SK-N-SH (cell line): ENCODE measurements at regions not wholly inside any gene's neighbourhood (a gene's known extent, or its start where the extent isn't known, plus 50 kb on each side); places are given as distances from the start of the nearest gene placed in this dataset.
A peak's percentile ranks its signal among the peaks of the same experiment; 100 is the strongest.
"Not testable (repeated sequence)": the region's sequence is repeated elsewhere in the genome, so short reads cannot be mapped to it uniquely, and the experiment has no call there.

ENCODE experiments used
- CTCF ChIA-PET: fragments of 300-600, 350-600 bp; formaldehyde crosslinking; extraction: SDS; loops from one replicate; lab custom pipeline; 2021; lab: Yijun Ruan, JAX
- POLR2A ChIA-PET: fragments of 350-600 bp; sonication (Branson Sonifier 250); formaldehyde crosslinking; extraction: SDS; loops from one replicate; lab custom pipeline; 2020; ENCODE audit warnings: antibody characterized with exemption, inconsistent platforms; lab: Yijun Ruan, JAX
- DNase-seq: peaks from one replicate; pipeline ENCODE4 v3.0.0; 2012
- H2AFZ ChIP-seq: fragments of 200-600 bp; sonication (generic); 2 replicates; pipeline ENCODE4 v1.8.1; 2016; ENCODE audit warnings: antibody characterized with exemption, mild to moderate bottlenecking, low read depth
- H3F3A ChIP-seq: fragments of 200-600 bp; sonication (generic); replicated peaks from 2 replicates; pipeline ENCODE3; 2016; ENCODE audit warnings: antibody characterized with exemption, mild to moderate bottlenecking; ENCODE audit not compliant: insufficient read depth
- H3K27ac ChIP-seq, 2 experiments: fragments of 200-500 bp in 1 of 2; fragments of 200-600 bp in 1 of 2; sonication (Bioruptor generic) in 1 of 2; sonication (generic), shearing (Covaris generic) in 1 of 2; 2 replicates each; pipeline versions ENCODE4 v1.5.1 to v1.6.1; 2014 to 2016; ENCODE audit warnings: low read depth in 2 of 2, inconsistent platforms in 1 of 2, low read length in 1 of 2, mild to moderate bottlenecking in 1 of 2, mixed read lengths in 1 of 2
- H3K27me3 ChIP-seq: fragments of 200-600 bp; sonication (generic), shearing (Covaris generic); 2 replicates; pipeline ENCODE4 v1.6.1; 2016; ENCODE audit warnings: mixed run types; ENCODE audit not compliant: insufficient read depth
- H3K36me3 ChIP-seq, 2 experiments: fragments of 200-500 bp in 1 of 2; fragments of 200-600 bp in 1 of 2; sonication (Bioruptor generic) in 1 of 2; sonication (generic) in 1 of 2; replicated peaks in 1 of 2; 2 replicates each; pipeline versions ENCODE3 to v1.5.1; 2014 to 2016; ENCODE audit warnings: low read length in 1 of 2, mild to moderate bottlenecking in 1 of 2; ENCODE audit not compliant: insufficient read depth in 2 of 2, control insufficient read depth in 1 of 2
- H3K4me1 ChIP-seq, 2 experiments: fragments of 200-500 bp in 1 of 2; fragments of 200-600 bp in 1 of 2; sonication (Bioruptor generic) in 1 of 2; sonication (generic), shearing (Covaris generic) in 1 of 2; 2 replicates each; pipeline versions ENCODE4 v1.5.1 to v1.6.1; 2014 to 2016; ENCODE audit warnings: low read depth in 1 of 2, low read length in 1 of 2, mixed run types in 1 of 2; ENCODE audit not compliant: insufficient read depth in 2 of 2, control insufficient read depth in 1 of 2
- H3K4me2 ChIP-seq: fragments of 200-600 bp; sonication (generic), shearing (Covaris generic); 2 replicates; pipeline ENCODE4 v1.6.1; 2017; ENCODE audit warnings: mixed run types
- H3K4me3 ChIP-seq, 2 experiments: fragments of 200-500 bp in 1 of 2; fragments of 200-600 bp in 1 of 2; sonication (Bioruptor generic) in 1 of 2; sonication (generic), shearing (Covaris generic) in 1 of 2; 2 replicates each; pipeline versions ENCODE4 v1.5.1 to v1.8.1; 2014 to 2016; ENCODE audit warnings: low read depth in 2 of 2, inconsistent platforms in 1 of 2, low read length in 1 of 2, mild to moderate bottlenecking in 1 of 2, mixed read lengths in 1 of 2, moderate library complexity in 1 of 2
- H3K79me2 ChIP-seq: fragments of 200-600 bp; sonication (generic); 2 replicates; pipeline ENCODE4 v1.8.1; 2017; ENCODE audit warnings: mild to moderate bottlenecking; ENCODE audit not compliant: insufficient read depth
- H3K9ac ChIP-seq: fragments of 200-600 bp; sonication (generic); 2 replicates; pipeline ENCODE4 v1.6.1; 2017; ENCODE audit warnings: mixed run types
- H3K9me2 ChIP-seq: fragments of 200-600 bp; sonication (generic); 2 replicates; pipeline ENCODE4 v1.6.1; 2017; ENCODE audit warnings: mixed run types
- H3K9me3 ChIP-seq: fragments of 200-600 bp; sonication (generic); 2 replicates; pipeline ENCODE4 v1.6.1; 2017; ENCODE audit warnings: mixed run types, mild to moderate bottlenecking, moderate library complexity
- H4K20me1 ChIP-seq: fragments of 200-600 bp; sonication (generic); 2 replicates; pipeline ENCODE4 v1.6.1; 2017; ENCODE audit warnings: mild to moderate bottlenecking, mixed run types; ENCODE audit not compliant: insufficient read depth
- CTCF ChIP-seq: fragments of 200-600 bp; sonication (generic); IDR thresholded peaks from 2 replicates; pipeline ENCODE4 v1.6.1; 2017; ENCODE audit warnings: antibody characterized with exemption, mild to moderate bottlenecking, moderate library complexity
- EP300 ChIP-seq, 2 experiments: IDR thresholded peaks; 2 replicates each; pipeline versions ENCODE4 v1.4.0 to v1.6.1; 2012; ENCODE audit warnings: borderline replicate concordance in 1 of 2, low read depth in 1 of 2, low read length in 1 of 2
- GABPA ChIP-seq: IDR thresholded peaks from 2 replicates; pipeline ENCODE4 v1.4.0; 2012; ENCODE audit warnings: low read depth, mild to moderate bottlenecking
- MXI1 ChIP-seq: IDR thresholded peaks from 2 replicates; pipeline ENCODE4 v1.6.1; 2012; ENCODE audit warnings: mild to moderate bottlenecking, low read depth, low read length, improper control_type of control experiment
- RAD21 ChIP-seq: IDR thresholded peaks from 2 replicates; pipeline ENCODE4 v1.6.1; 2012; ENCODE audit warnings: mild to moderate bottlenecking, low read length
- RFX5 ChIP-seq: IDR thresholded peaks from 2 replicates; pipeline ENCODE4 v1.6.1; 2012; ENCODE audit warnings: mild to moderate bottlenecking, improper control_type of control experiment, low read length
- SMC3 ChIP-seq: IDR thresholded peaks from 2 replicates; pipeline ENCODE4 v1.6.1; 2012; ENCODE audit warnings: low read depth, low read length, improper control_type of control experiment
- TEAD4 ChIP-seq: IDR thresholded peaks from 2 replicates; pipeline ENCODE4 v1.4.0; 2012; ENCODE audit warnings: mild to moderate bottlenecking, borderline replicate concordance; ENCODE audit not compliant: insufficient read depth
- USF2 ChIP-seq: fragments of 150-350 bp; IDR thresholded peaks from 2 replicates; pipeline ENCODE4 v1.6.1; 2017; ENCODE audit warnings: antibody characterized with exemption, low read length, low read depth, borderline replicate concordance
- YY1 ChIP-seq: IDR thresholded peaks from 2 replicates; pipeline ENCODE4 v1.4.0; 2012; ENCODE audit warnings: low read depth, mild to moderate bottlenecking
- WGBS: methylation state at CpG from one replicate; pipeline ENCODE4 v1.1.6; 2017; ENCODE audit warnings: low lambda C conversion rate; 5-methylcytosine and 5-hydroxymethylcytosine counted together

GRCh38 chr7:120079704-120080103, 193.3 kb upstream of the KCND2 start:
- POLR2A ChIA-PET: no interaction called here
- no peaks in the 10 kb centered on the region for H3K9me3 ChIP-seq

GRCh38 chr7:120086468-120086867, 186.5 kb upstream of the KCND2 start:
- H3K9me2 ChIP-seq, POLR2A ChIA-PET, H4K20me1 ChIP-seq, H3K9me3 ChIP-seq, H2AFZ ChIP-seq, H3K36me3 ChIP-seq, H3K27ac ChIP-seq, DNase-seq, H3K4me1 ChIP-seq, CTCF ChIA-PET, H3K4me2 ChIP-seq, H3K9ac ChIP-seq, H3K79me2 ChIP-seq, H3K4me3 ChIP-seq, H3F3A ChIP-seq: not testable (repeated sequence)
- H3K27me3 ChIP-seq: peaks cover 11% of the 10 kb centered on the region
- 25% methylated on average over 16 of the region's 16 CpGs for WGBS

More at GRCh38 chr7:120079704-120080103, 193.3 kb upstream of the KCND2 start:
- Histone ChIP-seq H3K27me3 (peaks cover 6% of the 10 kb centered on the region; the same call in 1 of the 2 replicates), H3K4me2 (no peak overlapping the region), H4K20me1 (no peaks in the 10 kb centered on the region), H3K4me1 (no peaks in the 10 kb centered on the region), H3F3A (no peaks in the 10 kb centered on the region), H3K9me2 (peaks cover 3% of the 10 kb centered on the region; the same call in 1 of the 2 replicates), H3K9ac (no peak overlapping the region), H2AFZ (no peak overlapping the region), H3K36me3 (no peaks in the 10 kb centered on the region), H3K27ac (no peak overlapping the region), H3K4me3 (no peak overlapping the region), H3K79me2 (no peaks in the 10 kb centered on the region)
- CTCF ChIA-PET: no interaction called here
- 3% methylated on average over 3 of the region's 3 CpGs for WGBS
- no peak for TF ChIP-seq SMC3
- DNase-seq: no peak

GRCh38 chr7:120089968-120090367, 183.0 kb upstream of the KCND2 start:
- Histone ChIP-seq H3K9ac (no peak overlapping the region), H3K79me2 (no peaks in the 10 kb centered on the region), H4K20me1 (no peaks in the 10 kb centered on the region), H3K9me2 (no peaks in the 10 kb centered on the region), H3K4me2 (no peak overlapping the region), H3F3A (no peaks in the 10 kb centered on the region), H3K36me3 (no peaks in the 10 kb centered on the region), H3K27ac (no peak overlapping the region), H3K4me3 (no peak overlapping the region), H3K27me3 (peaks cover 20% of the 10 kb centered on the region), H3K9me3 (no peaks in the 10 kb centered on the region), H3K4me1 (no peaks in the 10 kb centered on the region), H2AFZ (no peak overlapping the region)
- WGBS: 24% methylated on average over 4 of the region's 4 CpGs
- POLR2A ChIA-PET: no interaction called here
- CTCF ChIA-PET: interaction anchor here (1.1 kb wide), 1 partner anchor 15 kb away, joined by 3 read pairs; no protein-coding TSS in a partner anchor
- TF ChIP-seq RFX5: no peak
- no peak for TF ChIP-seq MXI1
- no peak for TF ChIP-seq YY1
- TF ChIP-seq TEAD4: no peak
- peak; percentile 19; the same call in 1 of the 2 replicates for TF ChIP-seq RAD21
- TF ChIP-seq EP300 (IDR thresholded peaks at IDR 0.05; ENCODE audit: borderline replicate concordance in 1 of 2, low read depth in 1 of 2, low read length in 1 of 2): no peak
- no peak for TF ChIP-seq GABPA
- TF ChIP-seq CTCF: peak; percentile 45
- no peak for TF ChIP-seq USF2
- DNase-seq: peak; percentile 3
